Loucy (cell line): ENCODE measurements at regions not wholly inside any gene's neighbourhood (a gene's known extent, or its start where the extent isn't known, plus 50 kb on each side); places are given as distances from the start of the nearest gene placed in this dataset.

Source experiments
- EZH2phosphoT487 ChIP-seq: fragments of 200-600 bp; IDR thresholded peaks from 2 replicates; pipeline ENCODE4 v1.6.1; 2018; ENCODE audit warnings: antibody characterized with exemption, mild to moderate bottlenecking, moderate library complexity, borderline replicate concordance
- TF ChIP-seq, protein P1 (sequence below): fragments of 200-600 bp; sonication (generic); conservative IDR thresholded peaks from 2 replicates; pipeline ENCODE4 v1.5.1; 2014; ENCODE audit warnings: mild to moderate bottlenecking, antibody characterized with exemption, low read length

GRCh38 chr13:91284335-91284734 is 63.2 kb upstream of the MIR17HG start:
- TF ChIP-seq, protein P1, sequence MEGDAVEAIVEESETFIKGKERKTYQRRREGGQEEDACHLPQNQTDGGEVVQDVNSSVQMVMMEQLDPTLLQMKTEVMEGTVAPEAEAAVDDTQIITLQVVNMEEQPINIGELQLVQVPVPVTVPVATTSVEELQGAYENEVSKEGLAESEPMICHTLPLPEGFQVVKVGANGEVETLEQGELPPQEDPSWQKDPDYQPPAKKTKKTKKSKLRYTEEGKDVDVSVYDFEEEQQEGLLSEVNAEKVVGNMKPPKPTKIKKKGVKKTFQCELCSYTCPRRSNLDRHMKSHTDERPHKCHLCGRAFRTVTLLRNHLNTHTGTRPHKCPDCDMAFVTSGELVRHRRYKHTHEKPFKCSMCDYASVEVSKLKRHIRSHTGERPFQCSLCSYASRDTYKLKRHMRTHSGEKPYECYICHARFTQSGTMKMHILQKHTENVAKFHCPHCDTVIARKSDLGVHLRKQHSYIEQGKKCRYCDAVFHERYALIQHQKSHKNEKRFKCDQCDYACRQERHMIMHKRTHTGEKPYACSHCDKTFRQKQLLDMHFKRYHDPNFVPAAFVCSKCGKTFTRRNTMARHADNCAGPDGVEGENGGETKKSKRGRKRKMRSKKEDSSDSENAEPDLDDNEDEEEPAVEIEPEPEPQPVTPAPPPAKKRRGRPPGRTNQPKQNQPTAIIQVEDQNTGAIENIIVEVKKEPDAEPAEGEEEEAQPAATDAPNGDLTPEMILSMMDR = no peak
- no peak for TF ChIP-seq EZH2phosphoT487
